ENCODE measurements at regions not wholly inside any gene's neighbourhood (a gene's known extent, or its start where the extent isn't known, plus 50 kb on each side); places are given as distances from the start of the nearest gene placed in this dataset.

DNA sequence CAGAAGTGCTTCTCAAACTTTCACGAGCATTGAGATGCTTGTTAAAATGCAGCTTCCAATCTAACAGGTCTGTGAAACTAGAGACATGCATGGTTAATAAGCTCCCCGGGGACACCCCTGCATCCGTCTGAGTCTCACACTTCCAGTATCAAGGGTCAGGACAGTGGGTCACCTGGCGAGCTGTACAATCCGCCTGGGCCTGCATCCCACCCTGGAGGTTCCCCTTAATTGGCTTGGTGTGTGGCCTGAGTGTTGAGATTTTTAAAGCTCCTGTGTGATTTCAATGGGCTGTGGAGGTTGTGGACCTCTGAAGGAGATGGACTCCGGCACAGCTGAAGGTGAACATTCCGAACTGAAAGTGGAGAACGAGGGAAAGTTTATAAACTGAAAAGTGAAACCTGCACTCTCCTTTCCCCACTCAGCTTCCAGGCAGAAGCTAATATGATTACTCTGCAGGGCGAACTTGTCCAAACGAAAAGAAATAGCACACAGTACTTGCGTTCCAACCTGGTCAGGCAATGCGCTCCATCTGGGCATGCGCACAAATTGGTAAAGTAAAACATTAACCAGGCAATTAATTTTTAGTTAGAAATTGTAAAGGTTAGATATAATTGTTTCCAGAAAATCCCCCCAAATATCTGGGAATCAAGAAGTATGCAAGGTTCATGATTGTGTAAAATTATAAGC, 191.7 kb upstream of the ALKAL2 start (continued):
- TF ChIP-seq POLR2AphosphoS5 (IDR thresholded peaks at IDR 0.05; ENCODE audit: low read depth, low read length), result no peak

DNA sequence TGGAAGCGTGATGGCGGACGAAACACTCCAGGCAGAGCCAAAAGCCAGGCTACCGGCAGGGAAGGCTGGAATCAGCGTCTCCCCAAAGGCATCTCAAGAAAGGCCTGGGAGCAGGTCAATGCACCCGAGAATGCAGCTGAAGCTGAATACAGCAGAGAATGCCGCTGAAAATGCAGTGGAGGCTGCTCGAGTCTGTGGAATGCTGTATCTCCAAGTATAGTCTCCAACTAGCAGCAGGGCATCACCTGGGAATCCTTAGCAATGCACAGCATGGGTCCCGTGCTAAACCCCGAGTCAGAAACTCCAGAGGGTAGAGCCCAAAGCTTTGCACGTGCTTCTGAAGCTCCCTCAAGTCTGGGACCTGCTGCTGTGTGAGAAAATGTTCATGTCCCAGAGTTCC, 191.1 kb upstream of the ALKAL2 start:
- CTCF ChIA-PET, result no interaction called here

DNA sequence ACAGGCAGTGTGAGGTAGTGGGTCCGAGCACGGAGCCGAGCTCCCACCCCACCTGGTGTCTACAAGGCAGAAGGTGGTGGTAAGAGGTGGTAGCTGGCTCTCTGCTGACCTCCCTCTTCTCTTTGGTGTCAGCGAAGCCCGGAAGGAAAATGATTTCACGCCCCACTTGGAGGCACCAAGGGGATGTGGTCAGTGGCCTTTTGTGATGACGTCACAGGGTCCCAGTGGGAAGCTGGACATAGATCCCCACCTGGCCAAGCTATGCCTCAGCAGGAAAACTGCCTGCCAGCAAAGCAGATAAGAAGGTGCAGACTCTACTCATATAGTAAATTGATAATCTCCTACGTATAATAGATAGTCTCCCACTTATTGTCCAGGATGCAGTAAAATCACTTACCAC, 183.7 kb upstream of the ALKAL2 start:
- ChIA-PET CTCF (no interaction called here), RAD21 (ENCODE audit: low non-redundant PET in 1 of 2, low total read pairs in 2 of 2, uncharacterized antibody in 2 of 2, unreplicated experiment in 2 of 2) (no interaction called here), POLR2A (no interaction called here)
- H3K9me2 ChIP-seq (ENCODE audit: insufficient read depth), result no peaks in the 10 kb centered on the region
- no peak overlapping the region for H2AFZ ChIP-seq (ENCODE audit: low read depth, low read length, poor library complexity, severe bottlenecking)
- no peak for DNase-seq (ENCODE audit: low read depth, low spot score)
- no peaks in the 10 kb centered on the region for H3K36me3 ChIP-seq (ENCODE audit: control insufficient read depth in 1 of 2, insufficient read depth in 2 of 2, low read length in 2 of 2)
- no peaks in the 10 kb centered on the region for H3K4me1 ChIP-seq (ENCODE audit: control insufficient read depth in 1 of 2, insufficient read depth in 2 of 2, low read length in 2 of 2)
- intact Hi-C loops (cut with micrococcal nuclease), result no loop called here
- H3K4me2 ChIP-seq (ENCODE audit: low read length), result no peak overlapping the region
- H4K20me1 ChIP-seq (ENCODE audit: insufficient read depth), result no peaks in the 10 kb centered on the region
- BruUV-seq (replicated peaks), result no TSS peak
- ATAC-seq, result no peak
- H3K4me3 ChIP-seq (replicated peaks in 1 of 2; ENCODE audit: low read depth in 1 of 2, low read length in 2 of 2), result no peak overlapping the region
- H3K27me3 ChIP-seq (ENCODE audit: insufficient read depth, low read length), result no peaks in the 10 kb centered on the region
- H3K9me3 ChIP-seq (ENCODE audit: control insufficient read depth in 1 of 2, insufficient read depth in 1 of 2, low read depth in 1 of 2, low read length in 2 of 2), result no peaks in the 10 kb centered on the region; a peak in 1 of 4 replicates
- no peak overlapping the region for H3K9ac ChIP-seq (ENCODE audit: low read length)
- H3K79me2 ChIP-seq (ENCODE audit: insufficient read depth, low read length), result no peaks in the 10 kb centered on the region
- no peak overlapping the region for H3K27ac ChIP-seq (ENCODE audit: low read depth, low read length)
- TF ChIP-seq ZNF274 (IDR thresholded peaks at IDR 0.05; ENCODE audit: low read depth, low read length) (no peak), EGR1 (IDR thresholded peaks at IDR 0.05; ENCODE audit: low read depth) (no peak), EZH2phosphoT487 (IDR thresholded peaks at IDR 0.05; ENCODE audit: borderline replicate concordance) (no peak), ELF1 (IDR thresholded peaks at IDR 0.05; ENCODE audit: borderline replicate concordance, low read depth) (no peak), FOSL1 (IDR thresholded peaks at IDR 0.05; ENCODE audit: low read depth) (no peak), RAD21 (IDR thresholded peaks at IDR 0.05; ENCODE audit: low read depth) (no peak)
- TF ChIP-seq, protein P1, sequence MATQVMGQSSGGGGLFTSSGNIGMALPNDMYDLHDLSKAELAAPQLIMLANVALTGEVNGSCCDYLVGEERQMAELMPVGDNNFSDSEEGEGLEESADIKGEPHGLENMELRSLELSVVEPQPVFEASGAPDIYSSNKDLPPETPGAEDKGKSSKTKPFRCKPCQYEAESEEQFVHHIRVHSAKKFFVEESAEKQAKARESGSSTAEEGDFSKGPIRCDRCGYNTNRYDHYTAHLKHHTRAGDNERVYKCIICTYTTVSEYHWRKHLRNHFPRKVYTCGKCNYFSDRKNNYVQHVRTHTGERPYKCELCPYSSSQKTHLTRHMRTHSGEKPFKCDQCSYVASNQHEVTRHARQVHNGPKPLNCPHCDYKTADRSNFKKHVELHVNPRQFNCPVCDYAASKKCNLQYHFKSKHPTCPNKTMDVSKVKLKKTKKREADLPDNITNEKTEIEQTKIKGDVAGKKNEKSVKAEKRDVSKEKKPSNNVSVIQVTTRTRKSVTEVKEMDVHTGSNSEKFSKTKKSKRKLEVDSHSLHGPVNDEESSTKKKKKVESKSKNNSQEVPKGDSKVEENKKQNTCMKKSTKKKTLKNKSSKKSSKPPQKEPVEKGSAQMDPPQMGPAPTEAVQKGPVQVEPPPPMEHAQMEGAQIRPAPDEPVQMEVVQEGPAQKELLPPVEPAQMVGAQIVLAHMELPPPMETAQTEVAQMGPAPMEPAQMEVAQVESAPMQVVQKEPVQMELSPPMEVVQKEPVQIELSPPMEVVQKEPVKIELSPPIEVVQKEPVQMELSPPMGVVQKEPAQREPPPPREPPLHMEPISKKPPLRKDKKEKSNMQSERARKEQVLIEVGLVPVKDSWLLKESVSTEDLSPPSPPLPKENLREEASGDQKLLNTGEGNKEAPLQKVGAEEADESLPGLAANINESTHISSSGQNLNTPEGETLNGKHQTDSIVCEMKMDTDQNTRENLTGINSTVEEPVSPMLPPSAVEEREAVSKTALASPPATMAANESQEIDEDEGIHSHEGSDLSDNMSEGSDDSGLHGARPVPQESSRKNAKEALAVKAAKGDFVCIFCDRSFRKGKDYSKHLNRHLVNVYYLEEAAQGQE (IDR thresholded peaks at IDR 0.05; ENCODE audit: low read depth), result no peak

More for the DNA sequence above, 191.1 kb upstream of the ALKAL2 start:
- Histone ChIP-seq H3K27ac (ENCODE audit: low read depth, low read length) (no peak overlapping the region), H3K4me2 (ENCODE audit: low read length) (no peak overlapping the region), H2AFZ (ENCODE audit: low read depth, low read length, poor library complexity, severe bottlenecking) (no peak overlapping the region), H3K9me3 (ENCODE audit: control insufficient read depth in 1 of 2, insufficient read depth in 1 of 2, low read depth in 1 of 2, low read length in 2 of 2) (no peaks in the 10 kb centered on the region), H3K79me2 (ENCODE audit: insufficient read depth, low read length) (no peaks in the 10 kb centered on the region), H3K9me2 (ENCODE audit: insufficient read depth) (no peaks in the 10 kb centered on the region), H3K9ac (ENCODE audit: low read length) (no peak overlapping the region), H3K4me3 (replicated peaks in 1 of 2; ENCODE audit: low read depth in 1 of 2, low read length in 2 of 2) (no peak overlapping the region), H3K27me3 (ENCODE audit: insufficient read depth, low read length) (peaks cover 13% of the 10 kb centered on the region; the same call in 1 of the 2 replicates), H4K20me1 (ENCODE audit: insufficient read depth) (no peaks in the 10 kb centered on the region), H3K36me3 (ENCODE audit: control insufficient read depth in 1 of 2, insufficient read depth in 2 of 2, low read length in 2 of 2) (no peaks in the 10 kb centered on the region), H3K4me1 (ENCODE audit: control insufficient read depth in 1 of 2, insufficient read depth in 2 of 2, low read length in 2 of 2) (no peaks in the 10 kb centered on the region)
- BruUV-seq (replicated peaks), result no TSS peak
- intact Hi-C loops (cut with micrococcal nuclease), result no loop called here
- RAD21 ChIA-PET (ENCODE audit: low non-redundant PET in 1 of 2, low total read pairs in 2 of 2, uncharacterized antibody in 2 of 2, unreplicated experiment in 2 of 2), result no interaction called here
- ATAC-seq (no peak), DNase-seq (ENCODE audit: low read depth, low spot score) (no peak)
- no peak for TF ChIP-seq EZH2phosphoT487 (IDR thresholded peaks at IDR 0.05; ENCODE audit: borderline replicate concordance)
- POLR2A ChIA-PET, result no interaction called here

All from HCT116 (cell line).